H9 (cell line): ENCODE measurements at regions not wholly inside any gene's neighbourhood (a gene's known extent, or its start where the extent isn't known, plus 50 kb on each side); places are given as distances from the start of the nearest gene placed in this dataset.

Experiments
- DNase-seq: peaks from one replicate; pipeline ENCODE4 v3.0.0-alpha.2; 2017
- H2AFZ ChIP-seq: one replicate; pipeline ENCODE4 v1.6.1; 2013; ENCODE audit warnings: mild to moderate bottlenecking, low read length, control low read depth, moderate library complexity
- H2AK5ac ChIP-seq: 2 replicates; pipeline ENCODE4 v1.6.1; 2013; ENCODE audit warnings: low read length, control low read depth, mixed read lengths; ENCODE audit not compliant: insufficient read length
- H2BK120ac ChIP-seq: one replicate; pipeline ENCODE4 v1.6.1; 2013; ENCODE audit warnings: low read depth, mild to moderate bottlenecking, low read length, control low read depth, inconsistent platforms; ENCODE audit not compliant: poor library complexity, severe bottlenecking
- H2BK12ac ChIP-seq: 2 replicates; pipeline ENCODE4 v1.6.1; 2013; ENCODE audit warnings: low read length, control low read depth, mixed read lengths, low read depth; ENCODE audit not compliant: insufficient read length
- H2BK15ac ChIP-seq: 2 replicates; pipeline ENCODE4 v1.6.1; 2013; ENCODE audit warnings: low read depth, low read length, control low read depth
- H2BK20ac ChIP-seq: one replicate; pipeline ENCODE4 v1.6.1; 2013; ENCODE audit warnings: low read depth, mild to moderate bottlenecking, low read length, control low read depth, inconsistent platforms; ENCODE audit not compliant: poor library complexity, severe bottlenecking
- H2BK5ac ChIP-seq: 2 replicates; pipeline ENCODE4 v1.6.1; 2013; ENCODE audit warnings: low read length, control low read depth, mixed read lengths; ENCODE audit not compliant: insufficient read length
- H3K14ac ChIP-seq: 2 replicates; pipeline ENCODE4 v1.6.1; 2013; ENCODE audit warnings: low read length, control low read depth; ENCODE audit not compliant: insufficient read depth
- H3K18ac ChIP-seq: 2 replicates; pipeline ENCODE4 v1.6.1; 2013; ENCODE audit warnings: low read depth, mild to moderate bottlenecking, mixed read lengths, low read length, control low read depth; ENCODE audit not compliant: insufficient read length
- H3K23ac ChIP-seq: 2 replicates; pipeline ENCODE4 v1.6.1; 2013; ENCODE audit warnings: low read length, control low read depth, mixed read lengths, low read depth; ENCODE audit not compliant: insufficient read length
- H3K23me2 ChIP-seq: 2 replicates; pipeline ENCODE4 v1.6.1; 2013; ENCODE audit warnings: low read depth, mild to moderate bottlenecking, mixed read lengths, low read length, control low read depth; ENCODE audit not compliant: insufficient read length, poor library complexity, severe bottlenecking
- H3K27ac ChIP-seq: 2 replicates; pipeline ENCODE4 v1.5.1; 2013; ENCODE audit warnings: low read length, control low read depth, mixed read lengths, low read depth; ENCODE audit not compliant: insufficient read length
- H3K27me3 ChIP-seq: 2 replicates; pipeline ENCODE4 v1.6.1; 2013; ENCODE audit warnings: low read length, control low read depth, inconsistent platforms; ENCODE audit not compliant: insufficient read depth
- H3K4ac ChIP-seq: 2 replicates; pipeline ENCODE4 v1.6.1; 2013; ENCODE audit warnings: low read depth, mild to moderate bottlenecking, control low read depth, inconsistent platforms, low read length, moderate library complexity
- H3K4me1 ChIP-seq: 2 replicates; pipeline ENCODE4 v1.6.1; 2013; ENCODE audit warnings: low read length, control low read depth, inconsistent platforms; ENCODE audit not compliant: insufficient read depth
- H3K4me2 ChIP-seq: 2 replicates; pipeline ENCODE4 v1.6.1; 2013; ENCODE audit warnings: low read length, control low read depth, mixed read lengths; ENCODE audit not compliant: insufficient read length, insufficient read depth
- H3K56ac ChIP-seq: 2 replicates; pipeline ENCODE4 v1.6.1; 2013; ENCODE audit warnings: low read depth, mild to moderate bottlenecking, mixed read lengths, low read length, control low read depth; ENCODE audit not compliant: insufficient read length
- H3K79me1 ChIP-seq: 2 replicates; pipeline ENCODE4 v1.6.1; 2013; ENCODE audit warnings: low read depth, mild to moderate bottlenecking, moderate library complexity, low read length, control low read depth, inconsistent platforms; ENCODE audit not compliant: insufficient read depth, poor library complexity, severe bottlenecking
- H3K79me2 ChIP-seq: 2 replicates; pipeline ENCODE4 v1.6.1; 2013; ENCODE audit warnings: low read length, control low read depth, inconsistent platforms; ENCODE audit not compliant: insufficient read depth
- H3K9ac ChIP-seq: 2 replicates; pipeline ENCODE4 v1.6.1; 2013; ENCODE audit warnings: low read length, control low read depth, mixed read lengths; ENCODE audit not compliant: insufficient read length; ENCODE audit errors: extremely low read depth
- H3K9me3 ChIP-seq: one replicate; pipeline ENCODE4 v1.6.1; 2013; ENCODE audit warnings: low read depth, low read length, inconsistent platforms; ENCODE audit not compliant: control insufficient read depth
- H3T11ph ChIP-seq: one replicate; pipeline ENCODE4 v1.6.1; 2013; ENCODE audit warnings: mild to moderate bottlenecking, low read length, control low read depth, inconsistent platforms
- H4K20me1 ChIP-seq: one replicate; pipeline ENCODE4 v1.6.1; 2013; ENCODE audit not compliant: control insufficient read depth, insufficient read length, insufficient read depth
- H4K5ac ChIP-seq: 2 replicates; pipeline ENCODE4 v1.6.1; 2013; ENCODE audit warnings: low read depth, mild to moderate bottlenecking, mixed read lengths, low read length, control low read depth; ENCODE audit not compliant: insufficient read length
- H4K8ac ChIP-seq: replicated peaks from 2 replicates; pipeline ENCODE4 v1.6.1; 2013; ENCODE audit warnings: low read length, control low read depth, mixed read lengths, low read depth; ENCODE audit not compliant: insufficient read length
- H4K91ac ChIP-seq: 2 replicates; pipeline ENCODE4 v1.6.1; 2013; ENCODE audit warnings: low read depth, mild to moderate bottlenecking, moderate library complexity, mixed read lengths, low read length, control low read depth; ENCODE audit not compliant: insufficient read length
- H3K27ac Mint-ChIP-seq, 3 experiments: 2 replicates in 2 of 3; 3 replicates in 1 of 3; pipeline ENCODE4 v1.8.0; 2020 to 2021; ENCODE audit warnings: mixed read lengths in 3 of 3, mild to moderate bottlenecking in 1 of 3, moderate library complexity in 1 of 3
- H3K27me3 Mint-ChIP-seq: 2 replicates; pipeline ENCODE4 v1.8.0; 2021; ENCODE audit warnings: low read depth, mild to moderate bottlenecking, moderate library complexity, mixed read lengths
- H3K36me3 Mint-ChIP-seq, 3 experiments: 2 replicates in 2 of 3; 3 replicates in 1 of 3; pipeline ENCODE4 v1.8.0; 2020 to 2021; ENCODE audit warnings: low read depth in 3 of 3, mixed read lengths in 3 of 3; ENCODE audit not compliant: insufficient read depth in 1 of 3
- H3K4me1 Mint-ChIP-seq, 2 experiments: 2 replicates each; pipeline ENCODE4 v1.8.0; 2020; ENCODE audit warnings: mixed read lengths in 2 of 2
- H3K4me3 Mint-ChIP-seq, 2 experiments: 2 replicates in 1 of 2; 3 replicates in 1 of 2; pipeline ENCODE4 v1.8.0; 2020 to 2021; ENCODE audit warnings: mild to moderate bottlenecking in 2 of 2, mixed read lengths in 2 of 2, moderate library complexity in 1 of 2
- H3K9me3 Mint-ChIP-seq, 2 experiments: 2 replicates in 1 of 2; 3 replicates in 1 of 2; pipeline ENCODE4 v1.8.0; 2020; ENCODE audit warnings: mild to moderate bottlenecking in 2 of 2, mixed read lengths in 2 of 2, moderate library complexity in 1 of 2
- CTCF ChIP-seq: fragments of 200-600 bp; sonication (generic); conservative IDR thresholded peaks from 3 replicates; pipeline ENCODE4 v1.8.0; 2021; ENCODE audit warnings: antibody characterized with exemption, mild to moderate bottlenecking
- WGBS: extraction: QIAGEN DNeasy Blood & Tissue Kit; methylation state at CpG from one replicate; pipeline ENCODE4 v1.1.7; 2013; ENCODE audit warnings: missing lambda C conversion rate, low lambda C conversion rate, mixed read lengths; ENCODE audit not compliant: insufficient read length; ENCODE audit errors: extremely low coverage; 5-methylcytosine and 5-hydroxymethylcytosine counted together

- no peak overlapping the region for H2BK15ac ChIP-seq
- no peaks in the 10 kb centered on the region for H3K79me2 ChIP-seq
- no peak overlapping the region for H2AK5ac ChIP-seq
- no peak for DNase-seq
- H3K4me1 ChIP-seq: no peaks in the 10 kb centered on the region
- no peaks in the 10 kb centered on the region for H4K20me1 ChIP-seq
- Mint-ChIP-seq H3K27me3 (no peaks in the 10 kb centered on the region; the same call in 1 of the 2 replicates), H3K9me3 (no peaks in the 10 kb centered on the region), H3K27ac (no peak overlapping the region), H3K4me3 (no peak overlapping the region), H3K4me1 (peaks cover 17 to 19% of the 10 kb centered on the region in 2 experiments), H3K36me3 (no peaks in the 10 kb centered on the region)
- H3K79me1 ChIP-seq: no peaks in the 10 kb centered on the region
- no CpG with 5 or more reads among the region's 1 CpG for WGBS
- no peak for TF ChIP-seq CTCF
- no peak overlapping the region for H2BK5ac ChIP-seq
- H3K4ac ChIP-seq: no peak overlapping the region
- H3K23me2 ChIP-seq: no peaks in the 10 kb centered on the region
- no peak overlapping the region for H4K5ac ChIP-seq
- no peak overlapping the region for H3K4me2 ChIP-seq
- no peak overlapping the region for H3K18ac ChIP-seq
- H2BK120ac ChIP-seq: no peak overlapping the region
- H2BK20ac ChIP-seq: no peak overlapping the region
- no peak overlapping the region for H3K27ac ChIP-seq
- H3K9me3 ChIP-seq: no peaks in the 10 kb centered on the region
- H3K14ac ChIP-seq: no peak overlapping the region
- no peak overlapping the region for H4K8ac ChIP-seq
- no peak overlapping the region for H3T11ph ChIP-seq
- H4K91ac ChIP-seq: no peak overlapping the region
- H2BK12ac ChIP-seq: no peak overlapping the region
- H3K23ac ChIP-seq: no peak overlapping the region
- no peak overlapping the region for H3K9ac ChIP-seq
- H3K27me3 ChIP-seq: no peaks in the 10 kb centered on the region
- H2AFZ ChIP-seq: no peak overlapping the region
- no peak overlapping the region for H3K56ac ChIP-seq
These were observed 127.3 kb upstream of the MON1B start for GRCh38 chr16:77063676-77064016.
